Mesenchymal stem cell (in vitro differentiated cells and primary cell): ENCODE measurements at regions not wholly inside any gene's neighbourhood (a gene's known extent, or its start where the extent isn't known, plus 50 kb on each side); places are given as distances from the start of the nearest gene placed in this dataset.

Experiments
- DNase-seq: peaks from one replicate; pipeline ENCODE4 v3.0.0-alpha.2; 2013
- H2AFZ ChIP-seq: one replicate; pipeline ENCODE4 v1.6.1; 2013; ENCODE audit warnings: low read depth, mild to moderate bottlenecking, control low read depth, inconsistent platforms, low read length, moderate library complexity
- H2AK5ac ChIP-seq: 2 replicates; pipeline ENCODE4 v1.6.1; 2013; ENCODE audit warnings: low read length, moderate library complexity, mild to moderate bottlenecking, inconsistent platforms; ENCODE audit not compliant: severe bottlenecking
- H2BK120ac ChIP-seq: one replicate; pipeline ENCODE4 v1.6.1; 2013; ENCODE audit warnings: low read depth, mild to moderate bottlenecking, inconsistent platforms, low read length, moderate library complexity
- H2BK12ac ChIP-seq, 2 experiments: one replicate each; pipeline ENCODE4 v1.6.1; 2013; ENCODE audit warnings: inconsistent platforms in 2 of 2, low read length in 2 of 2, mild to moderate bottlenecking in 2 of 2, moderate library complexity in 2 of 2, control low read depth in 1 of 2
- H2BK15ac ChIP-seq: one replicate; pipeline ENCODE4 v1.6.1; 2013; ENCODE audit warnings: mild to moderate bottlenecking, low read depth, inconsistent platforms; ENCODE audit not compliant: poor library complexity, severe bottlenecking
- H2BK5ac ChIP-seq: 2 replicates; pipeline ENCODE4 v1.6.1; 2013; ENCODE audit warnings: low read depth, mild to moderate bottlenecking, low read length, control low read depth, inconsistent platforms; ENCODE audit not compliant: poor library complexity, severe bottlenecking
- H3K14ac ChIP-seq, 2 experiments: one replicate each; pipeline ENCODE4 v1.6.1; 2013; ENCODE audit warnings: inconsistent platforms in 2 of 2, low read length in 2 of 2, control low read depth in 1 of 2, mild to moderate bottlenecking in 1 of 2, moderate library complexity in 1 of 2
- H3K18ac ChIP-seq, 2 experiments: one replicate each; pipeline ENCODE4 v1.6.1; 2013; ENCODE audit warnings: inconsistent platforms in 2 of 2, low read length in 2 of 2, control low read depth in 1 of 2, low read depth in 1 of 2, mild to moderate bottlenecking in 1 of 2
- H3K23ac ChIP-seq, 2 experiments: one replicate each; pipeline ENCODE4 v1.6.1; 2013; ENCODE audit warnings: inconsistent platforms in 2 of 2, low read length in 2 of 2, mild to moderate bottlenecking in 2 of 2, moderate library complexity in 2 of 2, control low read depth in 1 of 2
- H3K27ac ChIP-seq: 2 replicates; pipeline ENCODE4 v1.5.1; 2013; ENCODE audit warnings: mild to moderate bottlenecking, moderate library complexity, low read length, control low read depth, inconsistent platforms; ENCODE audit not compliant: poor library complexity, severe bottlenecking
- H3K27me3 ChIP-seq, 2 experiments: 2 replicates each; pipeline versions ENCODE4 v1.6.1 to v1.7.0; 2013; ENCODE audit warnings: low read length in 2 of 2, mild to moderate bottlenecking in 2 of 2, moderate library complexity in 2 of 2, control low read depth in 1 of 2, inconsistent platforms in 1 of 2; ENCODE audit not compliant: control insufficient read depth in 1 of 2, insufficient read depth in 1 of 2
- H3K36me3 ChIP-seq, 2 experiments: 2 replicates each; pipeline versions ENCODE4 v1.6.1 to v1.7.0; 2013; ENCODE audit warnings: low read length in 2 of 2, control low read depth in 1 of 2, inconsistent platforms in 1 of 2, low read depth in 1 of 2, mild to moderate bottlenecking in 1 of 2; ENCODE audit not compliant: insufficient read depth in 2 of 2, control insufficient read depth in 1 of 2
- H3K4ac ChIP-seq, 2 experiments: one replicate each; pipeline ENCODE4 v1.6.1; 2013; ENCODE audit warnings: inconsistent platforms in 2 of 2, low read length in 2 of 2, mild to moderate bottlenecking in 2 of 2, moderate library complexity in 2 of 2, control low read depth in 1 of 2, low read depth in 1 of 2
- H3K4me1 ChIP-seq: 2 replicates; pipeline ENCODE4 v1.6.1; 2013; ENCODE audit warnings: low read depth, low read length, control low read depth; ENCODE audit not compliant: control insufficient read depth, insufficient read depth
- H3K4me2 ChIP-seq: 2 replicates; pipeline ENCODE4 v1.6.1; 2013; ENCODE audit warnings: low read length, mild to moderate bottlenecking, inconsistent platforms; ENCODE audit not compliant: poor library complexity, severe bottlenecking
- H3K4me3 ChIP-seq, 2 experiments: 2 replicates each; pipeline versions ENCODE4 v1.5.1 to v1.7.0; 2013; ENCODE audit warnings: low read length in 2 of 2, mild to moderate bottlenecking in 2 of 2, control low read depth in 1 of 2, low read depth in 1 of 2; ENCODE audit not compliant: insufficient read depth in 1 of 2
- H3K79me1 ChIP-seq: replicated peaks from 2 replicates; pipeline ENCODE4 v1.6.1; 2013; ENCODE audit warnings: mild to moderate bottlenecking, control low read depth, low read length, inconsistent platforms; ENCODE audit not compliant: poor library complexity, severe bottlenecking
- H3K9ac ChIP-seq: 2 replicates; pipeline ENCODE4 v1.7.0; 2013; ENCODE audit warnings: mild to moderate bottlenecking, low read length, moderate library complexity
- H3K9me3 ChIP-seq: 2 replicates; pipeline ENCODE4 v1.7.0; 2013; ENCODE audit warnings: mild to moderate bottlenecking, low read length; ENCODE audit not compliant: control insufficient read depth
- H4K8ac ChIP-seq: one replicate; pipeline ENCODE4 v1.6.1; 2013; ENCODE audit warnings: inconsistent platforms, mild to moderate bottlenecking, low read length, moderate library complexity
- H4K91ac ChIP-seq: one replicate; pipeline ENCODE4 v1.6.1; 2013; ENCODE audit warnings: mild to moderate bottlenecking, low read length, inconsistent platforms
- WGBS: methylation state at CpG from one replicate; pipeline ENCODE4 v1.1.7; 2013; ENCODE audit warnings: mixed read lengths; 5-methylcytosine and 5-hydroxymethylcytosine counted together

- H3K4me1 ChIP-seq = no peaks in the 10 kb centered on the region
- no CpG with 5 or more reads among the region's 1 CpG for WGBS
- no peak overlapping the region for H2BK120ac ChIP-seq
- no peak overlapping the region for H4K91ac ChIP-seq
- H2AFZ ChIP-seq = no peak overlapping the region
- H3K14ac ChIP-seq = no peak overlapping the region
- no peak overlapping the region for H3K27ac ChIP-seq
- no peak overlapping the region for H3K9ac ChIP-seq
- no peak overlapping the region for H3K4me3 ChIP-seq
- H3K27me3 ChIP-seq = no peaks in the 10 kb centered on the region
- no peak overlapping the region for H4K8ac ChIP-seq
- H2BK5ac ChIP-seq = no peak overlapping the region
- no peaks in the 10 kb centered on the region for H3K79me1 ChIP-seq
- no peak overlapping the region for H3K18ac ChIP-seq
- H2AK5ac ChIP-seq = no peak overlapping the region
- no peak overlapping the region for H3K23ac ChIP-seq
- no peak overlapping the region for H3K4me2 ChIP-seq
- no peak for DNase-seq
- H3K9me3 ChIP-seq = no peaks in the 10 kb centered on the region
- no peaks in the 10 kb centered on the region for H3K36me3 ChIP-seq
- H2BK12ac ChIP-seq = no peak overlapping the region
- no peak overlapping the region for H2BK15ac ChIP-seq
- no peak overlapping the region for H3K4ac ChIP-seq
These were observed 183.1 kb downstream of the FAT4 start for GRCh38 chr4:125497861-125498260.

GRCh38 chr4:125498981-125499380 lies 184.2 kb downstream of the FAT4 start:
- H4K8ac ChIP-seq = no peak overlapping the region
- no peak overlapping the region for H2BK5ac ChIP-seq
- no peak overlapping the region for H2AFZ ChIP-seq
- no peaks in the 10 kb centered on the region for H3K27me3 ChIP-seq
- no peak overlapping the region for H3K4me3 ChIP-seq
- H3K14ac ChIP-seq = no peak overlapping the region
- no peaks in the 10 kb centered on the region for H3K4me1 ChIP-seq
- no peak overlapping the region for H3K23ac ChIP-seq
- no peak overlapping the region for H3K4ac ChIP-seq
- no peak overlapping the region for H2AK5ac ChIP-seq
- no peak overlapping the region for H2BK12ac ChIP-seq
- no peak overlapping the region for H4K91ac ChIP-seq
- DNase-seq = no peak
- no peak overlapping the region for H2BK120ac ChIP-seq
- H3K36me3 ChIP-seq = no peaks in the 10 kb centered on the region
- H3K27ac ChIP-seq = no peak overlapping the region
- WGBS = no CpG with 5 or more reads among the region's 1 CpG
- no peaks in the 10 kb centered on the region for H3K9me3 ChIP-seq
- H3K18ac ChIP-seq = no peak overlapping the region
- H3K4me2 ChIP-seq = no peak overlapping the region
- no peaks in the 10 kb centered on the region for H3K79me1 ChIP-seq
- H3K9ac ChIP-seq = no peak overlapping the region
- H2BK15ac ChIP-seq = no peak overlapping the region

GRCh38 chr4:125501090-125501489 lies 186.3 kb downstream of the FAT4 start:
- H2BK120ac ChIP-seq = no peak overlapping the region
- no peak overlapping the region for H3K4ac ChIP-seq
- no peak overlapping the region for H3K4me3 ChIP-seq
- H2BK15ac ChIP-seq = no peak overlapping the region
- DNase-seq = no peak
- H3K4me1 ChIP-seq = no peaks in the 10 kb centered on the region
- H2AFZ ChIP-seq = no peak overlapping the region
- no peak overlapping the region for H2BK5ac ChIP-seq
- WGBS = no CpG with 5 or more reads among the region's 3 CpGs
- H3K79me1 ChIP-seq = no peaks in the 10 kb centered on the region
- no peak overlapping the region for H3K27ac ChIP-seq
- no peak overlapping the region for H3K4me2 ChIP-seq
- no peak overlapping the region for H2AK5ac ChIP-seq
- H3K23ac ChIP-seq = no peak overlapping the region
- no peaks in the 10 kb centered on the region for H3K9me3 ChIP-seq
- no peak overlapping the region for H3K18ac ChIP-seq
- no peak overlapping the region for H3K14ac ChIP-seq
- no peak overlapping the region for H4K91ac ChIP-seq
- H2BK12ac ChIP-seq = no peak overlapping the region
- no peak overlapping the region for H4K8ac ChIP-seq
- no peak overlapping the region for H3K9ac ChIP-seq
- no peaks in the 10 kb centered on the region for H3K27me3 ChIP-seq
- no peaks in the 10 kb centered on the region for H3K36me3 ChIP-seq

GRCh38 chr4:125501568-125501967 lies 186.8 kb downstream of the FAT4 start:
- Histone ChIP-seq H3K14ac (no peak overlapping the region), H2BK5ac (no peak overlapping the region), H3K36me3 (no peaks in the 10 kb centered on the region), H4K91ac (no peak overlapping the region), H2BK12ac (no peak overlapping the region), H2AK5ac (no peak overlapping the region), H2AFZ (no peak overlapping the region), H3K27ac (no peak overlapping the region), H3K4me3 (no peak overlapping the region), H3K4ac (no peak overlapping the region), H2BK120ac (no peak overlapping the region), H3K18ac (no peak overlapping the region), H3K9ac (no peak overlapping the region), H3K9me3 (no peaks in the 10 kb centered on the region), H2BK15ac (no peak overlapping the region), H4K8ac (no peak overlapping the region), H3K4me1 (no peaks in the 10 kb centered on the region), H3K27me3 (no peaks in the 10 kb centered on the region), H3K79me1 (no peaks in the 10 kb centered on the region), H3K4me2 (no peak overlapping the region), H3K23ac (no peak overlapping the region)
- WGBS = 84% methylated on average over 4 of the region's 4 CpGs
- no peak for DNase-seq
